Prostate gland (tissue), 2 donors: ENCODE measurements at regions not wholly inside any gene's neighbourhood (a gene's known extent, or its start where the extent isn't known, plus 50 kb on each side); places are given as distances from the start of the nearest gene placed in this dataset.

ENCODE experiments used
- POLR2AphosphoS5 ChIP-seq: sonication (generic); formaldehyde crosslinking; IDR thresholded peaks from one replicate; pipeline ENCODE4 v1.6.1; 2017; ENCODE audit warnings: antibody characterized with exemption
- TF ChIP-seq, protein P1 (sequence below), 4 experiments: fragments of 200-600 bp in 2 of 4; fragments of 450-650 bp in 2 of 4; sonication (generic) in 2 of 4; IDR thresholded peaks; 1 replicate in 3 of 4; 2 replicates in 1 of 4; pipeline ENCODE4 v1.5.1; 2016 to 2019; ENCODE audit warnings: antibody characterized with exemption in 4 of 4, mild to moderate bottlenecking in 2 of 4, moderate library complexity in 2 of 4

DNA sequence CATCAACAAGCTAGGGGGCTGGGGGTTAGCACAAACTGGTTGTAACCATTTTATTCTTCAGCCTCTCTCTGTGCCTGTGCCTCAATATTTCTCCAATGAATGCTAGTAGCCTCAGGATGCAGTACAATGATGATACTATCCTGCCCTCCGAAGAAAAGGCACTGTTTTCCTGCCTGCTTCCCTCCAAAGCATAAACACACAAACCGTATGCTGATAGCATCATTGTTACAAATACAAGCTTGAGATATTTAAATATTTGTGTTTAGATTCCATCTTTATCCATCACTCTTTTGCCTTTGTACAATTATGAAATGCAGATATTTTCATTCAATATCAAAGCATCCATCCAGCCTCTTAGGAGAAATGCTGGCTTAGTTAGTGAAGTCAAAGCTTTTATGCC is 404.8 kb downstream of the DUSP10 start:
- no peak for TF ChIP-seq POLR2AphosphoS5
- TF ChIP-seq, protein P1, sequence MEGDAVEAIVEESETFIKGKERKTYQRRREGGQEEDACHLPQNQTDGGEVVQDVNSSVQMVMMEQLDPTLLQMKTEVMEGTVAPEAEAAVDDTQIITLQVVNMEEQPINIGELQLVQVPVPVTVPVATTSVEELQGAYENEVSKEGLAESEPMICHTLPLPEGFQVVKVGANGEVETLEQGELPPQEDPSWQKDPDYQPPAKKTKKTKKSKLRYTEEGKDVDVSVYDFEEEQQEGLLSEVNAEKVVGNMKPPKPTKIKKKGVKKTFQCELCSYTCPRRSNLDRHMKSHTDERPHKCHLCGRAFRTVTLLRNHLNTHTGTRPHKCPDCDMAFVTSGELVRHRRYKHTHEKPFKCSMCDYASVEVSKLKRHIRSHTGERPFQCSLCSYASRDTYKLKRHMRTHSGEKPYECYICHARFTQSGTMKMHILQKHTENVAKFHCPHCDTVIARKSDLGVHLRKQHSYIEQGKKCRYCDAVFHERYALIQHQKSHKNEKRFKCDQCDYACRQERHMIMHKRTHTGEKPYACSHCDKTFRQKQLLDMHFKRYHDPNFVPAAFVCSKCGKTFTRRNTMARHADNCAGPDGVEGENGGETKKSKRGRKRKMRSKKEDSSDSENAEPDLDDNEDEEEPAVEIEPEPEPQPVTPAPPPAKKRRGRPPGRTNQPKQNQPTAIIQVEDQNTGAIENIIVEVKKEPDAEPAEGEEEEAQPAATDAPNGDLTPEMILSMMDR (IDR thresholded peaks at IDR 0.05), result no peak
